SK-N-SH (cell line): ENCODE measurements at regions not wholly inside any gene's neighbourhood (a gene's known extent, or its start where the extent isn't known, plus 50 kb on each side); places are given as distances from the start of the nearest gene placed in this dataset.

Source experiments
- CTCF ChIA-PET: fragments of 300-600, 350-600 bp; formaldehyde crosslinking; extraction: SDS; loops from one replicate; lab custom pipeline; 2021; lab: Yijun Ruan, JAX
- POLR2A ChIA-PET: fragments of 350-600 bp; sonication (Branson Sonifier 250); formaldehyde crosslinking; extraction: SDS; loops from one replicate; lab custom pipeline; 2020; ENCODE audit warnings: antibody characterized with exemption, inconsistent platforms; lab: Yijun Ruan, JAX
- DNase-seq: peaks from one replicate; pipeline ENCODE4 v3.0.0; 2012
- H2AFZ ChIP-seq: fragments of 200-600 bp; sonication (generic); 2 replicates; pipeline ENCODE4 v1.8.1; 2016; ENCODE audit warnings: antibody characterized with exemption, mild to moderate bottlenecking, low read depth
- H3F3A ChIP-seq: fragments of 200-600 bp; sonication (generic); replicated peaks from 2 replicates; pipeline ENCODE3; 2016; ENCODE audit warnings: antibody characterized with exemption, mild to moderate bottlenecking; ENCODE audit not compliant: insufficient read depth
- H3K27ac ChIP-seq, 2 experiments: fragments of 200-500 bp in 1 of 2; fragments of 200-600 bp in 1 of 2; sonication (Bioruptor generic) in 1 of 2; sonication (generic), shearing (Covaris generic) in 1 of 2; 2 replicates each; pipeline versions ENCODE4 v1.5.1 to v1.6.1; 2014 to 2016; ENCODE audit warnings: low read depth in 2 of 2, inconsistent platforms in 1 of 2, low read length in 1 of 2, mild to moderate bottlenecking in 1 of 2, mixed read lengths in 1 of 2
- H3K27me3 ChIP-seq: fragments of 200-600 bp; sonication (generic), shearing (Covaris generic); 2 replicates; pipeline ENCODE4 v1.6.1; 2016; ENCODE audit warnings: mixed run types; ENCODE audit not compliant: insufficient read depth
- H3K36me3 ChIP-seq, 2 experiments: fragments of 200-500 bp in 1 of 2; fragments of 200-600 bp in 1 of 2; sonication (Bioruptor generic) in 1 of 2; sonication (generic) in 1 of 2; replicated peaks in 1 of 2; 2 replicates each; pipeline versions ENCODE3 to v1.5.1; 2014 to 2016; ENCODE audit warnings: low read length in 1 of 2, mild to moderate bottlenecking in 1 of 2; ENCODE audit not compliant: insufficient read depth in 2 of 2, control insufficient read depth in 1 of 2
- H3K4me1 ChIP-seq, 2 experiments: fragments of 200-500 bp in 1 of 2; fragments of 200-600 bp in 1 of 2; sonication (Bioruptor generic) in 1 of 2; sonication (generic), shearing (Covaris generic) in 1 of 2; 2 replicates each; pipeline versions ENCODE4 v1.5.1 to v1.6.1; 2014 to 2016; ENCODE audit warnings: low read depth in 1 of 2, low read length in 1 of 2, mixed run types in 1 of 2; ENCODE audit not compliant: insufficient read depth in 2 of 2, control insufficient read depth in 1 of 2
- H3K4me2 ChIP-seq: fragments of 200-600 bp; sonication (generic), shearing (Covaris generic); 2 replicates; pipeline ENCODE4 v1.6.1; 2017; ENCODE audit warnings: mixed run types
- H3K4me3 ChIP-seq, 2 experiments: fragments of 200-500 bp in 1 of 2; fragments of 200-600 bp in 1 of 2; sonication (Bioruptor generic) in 1 of 2; sonication (generic), shearing (Covaris generic) in 1 of 2; 2 replicates each; pipeline versions ENCODE4 v1.5.1 to v1.8.1; 2014 to 2016; ENCODE audit warnings: low read depth in 2 of 2, inconsistent platforms in 1 of 2, low read length in 1 of 2, mild to moderate bottlenecking in 1 of 2, mixed read lengths in 1 of 2, moderate library complexity in 1 of 2
- H3K79me2 ChIP-seq: fragments of 200-600 bp; sonication (generic); 2 replicates; pipeline ENCODE4 v1.8.1; 2017; ENCODE audit warnings: mild to moderate bottlenecking; ENCODE audit not compliant: insufficient read depth
- H3K9ac ChIP-seq: fragments of 200-600 bp; sonication (generic); 2 replicates; pipeline ENCODE4 v1.6.1; 2017; ENCODE audit warnings: mixed run types
- H3K9me2 ChIP-seq: fragments of 200-600 bp; sonication (generic); 2 replicates; pipeline ENCODE4 v1.6.1; 2017; ENCODE audit warnings: mixed run types
- H3K9me3 ChIP-seq: fragments of 200-600 bp; sonication (generic); 2 replicates; pipeline ENCODE4 v1.6.1; 2017; ENCODE audit warnings: mixed run types, mild to moderate bottlenecking, moderate library complexity
- H4K20me1 ChIP-seq: fragments of 200-600 bp; sonication (generic); 2 replicates; pipeline ENCODE4 v1.6.1; 2017; ENCODE audit warnings: mild to moderate bottlenecking, mixed run types; ENCODE audit not compliant: insufficient read depth
- ELF1 ChIP-seq: IDR thresholded peaks from 2 replicates; pipeline ENCODE4 v1.4.0; 2012
- EP300 ChIP-seq, 2 experiments: IDR thresholded peaks; 2 replicates each; pipeline versions ENCODE4 v1.4.0 to v1.6.1; 2012; ENCODE audit warnings: borderline replicate concordance in 1 of 2, low read depth in 1 of 2, low read length in 1 of 2
- TCF12 ChIP-seq: IDR thresholded peaks from 2 replicates; pipeline ENCODE4 v1.4.0; 2012
- YY1 ChIP-seq: IDR thresholded peaks from 2 replicates; pipeline ENCODE4 v1.4.0; 2012; ENCODE audit warnings: low read depth, mild to moderate bottlenecking
- WGBS: methylation state at CpG from one replicate; pipeline ENCODE4 v1.1.6; 2017; ENCODE audit warnings: low lambda C conversion rate; 5-methylcytosine and 5-hydroxymethylcytosine counted together
- TF ChIP-seq, protein P1 (sequence below): fragments of 200-600 bp; sonication (generic); IDR thresholded peaks from 2 replicates; pipeline ENCODE4 v1.6.1; 2017; ENCODE audit warnings: antibody characterized with exemption, mild to moderate bottlenecking, moderate library complexity
- TF ChIP-seq, protein P2 (sequence below): fragments of 150-350 bp; IDR thresholded peaks from 2 replicates; pipeline ENCODE4 v1.6.1; 2017; ENCODE audit warnings: antibody characterized with exemption, low read length, low read depth, borderline replicate concordance
- TF ChIP-seq, protein P3 (sequence below): IDR thresholded peaks from 2 replicates; pipeline ENCODE4 v1.4.0; 2012; ENCODE audit warnings: low read depth, borderline replicate concordance

DNA sequence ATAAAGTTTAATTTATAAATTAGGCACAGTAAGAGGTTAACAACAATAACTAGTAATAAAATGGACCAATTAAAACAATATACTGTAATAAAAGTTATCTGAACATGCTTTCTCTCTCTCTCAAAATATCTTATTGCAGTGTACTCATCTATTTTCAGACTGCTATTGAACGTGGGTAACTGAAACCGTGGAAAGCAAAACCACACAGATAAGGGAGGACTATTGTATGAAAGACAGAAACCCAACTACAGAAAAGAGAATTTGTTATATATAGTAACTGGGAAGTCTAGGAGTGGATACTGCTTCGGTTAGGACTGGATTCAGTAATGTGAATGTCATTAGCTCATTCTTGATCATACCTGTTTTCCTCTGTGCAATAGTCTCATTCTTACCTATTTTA, 119.3 kb upstream of the DAZL start:
- no peaks in the 10 kb centered on the region for H3F3A ChIP-seq
- peaks cover 0 to 12% of the 10 kb centered on the region in 2 experiments; a peak in 1 of 4 replicates for H3K4me1 ChIP-seq
- H3K79me2 ChIP-seq: no peaks in the 10 kb centered on the region
- H3K27ac ChIP-seq: no peak overlapping the region
- H3K4me2 ChIP-seq: no peak overlapping the region
- H2AFZ ChIP-seq: no peak overlapping the region
- H3K9me3 ChIP-seq: no peaks in the 10 kb centered on the region
- ChIA-PET CTCF (interaction anchor here (0.7 kb wide), 1 partner anchor 32 kb away, joined by 3 read pairs; no protein-coding TSS in a partner anchor), POLR2A (no interaction called here)
- H3K9ac ChIP-seq: no peak overlapping the region
- H3K36me3 ChIP-seq: no peaks in the 10 kb centered on the region
- WGBS: 22% methylated on average over 3 of the region's 3 CpGs
- DNase-seq: no peak
- TF ChIP-seq TCF12: no peak
- TF ChIP-seq ELF1: no peak
- TF ChIP-seq, protein P1, sequence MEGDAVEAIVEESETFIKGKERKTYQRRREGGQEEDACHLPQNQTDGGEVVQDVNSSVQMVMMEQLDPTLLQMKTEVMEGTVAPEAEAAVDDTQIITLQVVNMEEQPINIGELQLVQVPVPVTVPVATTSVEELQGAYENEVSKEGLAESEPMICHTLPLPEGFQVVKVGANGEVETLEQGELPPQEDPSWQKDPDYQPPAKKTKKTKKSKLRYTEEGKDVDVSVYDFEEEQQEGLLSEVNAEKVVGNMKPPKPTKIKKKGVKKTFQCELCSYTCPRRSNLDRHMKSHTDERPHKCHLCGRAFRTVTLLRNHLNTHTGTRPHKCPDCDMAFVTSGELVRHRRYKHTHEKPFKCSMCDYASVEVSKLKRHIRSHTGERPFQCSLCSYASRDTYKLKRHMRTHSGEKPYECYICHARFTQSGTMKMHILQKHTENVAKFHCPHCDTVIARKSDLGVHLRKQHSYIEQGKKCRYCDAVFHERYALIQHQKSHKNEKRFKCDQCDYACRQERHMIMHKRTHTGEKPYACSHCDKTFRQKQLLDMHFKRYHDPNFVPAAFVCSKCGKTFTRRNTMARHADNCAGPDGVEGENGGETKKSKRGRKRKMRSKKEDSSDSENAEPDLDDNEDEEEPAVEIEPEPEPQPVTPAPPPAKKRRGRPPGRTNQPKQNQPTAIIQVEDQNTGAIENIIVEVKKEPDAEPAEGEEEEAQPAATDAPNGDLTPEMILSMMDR: no peak
- TF ChIP-seq, protein P2, sequence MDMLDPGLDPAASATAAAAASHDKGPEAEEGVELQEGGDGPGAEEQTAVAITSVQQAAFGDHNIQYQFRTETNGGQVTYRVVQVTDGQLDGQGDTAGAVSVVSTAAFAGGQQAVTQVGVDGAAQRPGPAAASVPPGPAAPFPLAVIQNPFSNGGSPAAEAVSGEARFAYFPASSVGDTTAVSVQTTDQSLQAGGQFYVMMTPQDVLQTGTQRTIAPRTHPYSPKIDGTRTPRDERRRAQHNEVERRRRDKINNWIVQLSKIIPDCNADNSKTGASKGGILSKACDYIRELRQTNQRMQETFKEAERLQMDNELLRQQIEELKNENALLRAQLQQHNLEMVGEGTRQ: no peak
- TF ChIP-seq, protein P3, sequence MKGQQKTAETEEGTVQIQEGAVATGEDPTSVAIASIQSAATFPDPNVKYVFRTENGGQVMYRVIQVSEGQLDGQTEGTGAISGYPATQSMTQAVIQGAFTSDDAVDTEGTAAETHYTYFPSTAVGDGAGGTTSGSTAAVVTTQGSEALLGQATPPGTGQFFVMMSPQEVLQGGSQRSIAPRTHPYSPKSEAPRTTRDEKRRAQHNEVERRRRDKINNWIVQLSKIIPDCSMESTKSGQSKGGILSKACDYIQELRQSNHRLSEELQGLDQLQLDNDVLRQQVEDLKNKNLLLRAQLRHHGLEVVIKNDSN: no peak
- TF ChIP-seq YY1: no peak
- no peak for TF ChIP-seq EP300 (IDR thresholded peaks at IDR 0.05; ENCODE audit: borderline replicate concordance in 1 of 2, low read depth in 1 of 2, low read length in 1 of 2)
- no peak overlapping the region for H3K4me3 ChIP-seq
- H3K27me3 ChIP-seq: no peaks in the 10 kb centered on the region
- H4K20me1 ChIP-seq: no peaks in the 10 kb centered on the region
- H3K9me2 ChIP-seq: no peaks in the 10 kb centered on the region

DNA sequence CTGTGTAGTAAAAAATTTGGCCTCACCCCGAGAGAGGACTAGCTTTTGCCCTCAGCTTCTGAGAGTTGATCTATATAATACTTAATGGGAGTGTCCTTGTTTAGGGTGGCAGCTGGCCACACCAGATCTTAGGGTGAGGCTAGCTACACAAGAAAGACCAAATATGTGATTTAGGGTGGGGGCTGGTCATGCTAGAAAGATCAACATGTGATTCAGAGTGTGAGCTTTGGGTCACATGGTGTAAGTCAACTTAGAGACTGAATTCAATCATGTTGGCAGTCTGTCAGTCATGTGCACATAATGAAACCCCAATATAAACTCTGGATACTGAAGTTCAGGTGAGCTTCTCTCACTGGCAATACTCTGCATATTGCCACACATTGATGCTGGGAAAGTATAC, 120.7 kb upstream of the DAZL start:
- Histone ChIP-seq H3K27me3 (no peaks in the 10 kb centered on the region), H3K4me2 (no peak overlapping the region)
- no peak for DNase-seq

More for the DNA sequence above, 120.7 kb upstream of the DAZL start:
- no peaks in the 10 kb centered on the region for H3F3A ChIP-seq
- POLR2A ChIA-PET: no interaction called here
- CTCF ChIA-PET: interaction anchor here (1.0 kb wide), 1 partner anchor 10 kb away, joined by 3 read pairs; no protein-coding TSS in a partner anchor
- H3K9ac ChIP-seq: no peak overlapping the region
- no peak overlapping the region for H2AFZ ChIP-seq
- H3K9me3 ChIP-seq: no peaks in the 10 kb centered on the region
- H3K36me3 ChIP-seq: no peaks in the 10 kb centered on the region
- H3K27ac ChIP-seq: no peak overlapping the region
- H3K9me2 ChIP-seq: no peaks in the 10 kb centered on the region
- TF ChIP-seq, protein P1: no peak
- no peak overlapping the region for H3K4me3 ChIP-seq
- no peaks in the 10 kb centered on the region for H4K20me1 ChIP-seq
- H3K4me1 ChIP-seq: peaks cover 0 to 12% of the 10 kb centered on the region in 2 experiments; a peak in 1 of 4 replicates
- H3K79me2 ChIP-seq: no peaks in the 10 kb centered on the region
- WGBS: 19% methylated on average over 1 of the region's 1 CpG
